Stomach (tissue), 4 donors: ENCODE measurements at regions not wholly inside any gene's neighbourhood (a gene's known extent, or its start where the extent isn't known, plus 50 kb on each side); places are given as distances from the start of the nearest gene placed in this dataset.

Experiments used
- POLR2A ChIP-seq, 4 donors: fragments of 450-650 bp; IDR thresholded peaks; one replicate each; pipeline ENCODE4 v1.6.1; 2016; ENCODE audit warnings: antibody characterized with exemption in 4 of 4, control low read depth in 2 of 4, mild to moderate bottlenecking in 1 of 4, moderate library complexity in 1 of 4
- POLR2AphosphoS5 ChIP-seq, 3 donors: sonication (generic); formaldehyde crosslinking; IDR thresholded peaks; one replicate each; pipeline ENCODE4 v1.6.1; 2016; ENCODE audit warnings: antibody characterized with exemption in 3 of 3
- TF ChIP-seq, protein P1 (sequence below), 7 experiments: fragments of 450-650 bp in 4 of 7; fragments of 200-600 bp in 3 of 7; sonication (generic) in 3 of 7; IDR thresholded peaks; one replicate each; pipeline ENCODE4 v1.5.1; 2016 to 2019; ENCODE audit warnings: antibody characterized with exemption in 7 of 7, control low read depth in 2 of 7, mild to moderate bottlenecking in 1 of 7

DNA sequence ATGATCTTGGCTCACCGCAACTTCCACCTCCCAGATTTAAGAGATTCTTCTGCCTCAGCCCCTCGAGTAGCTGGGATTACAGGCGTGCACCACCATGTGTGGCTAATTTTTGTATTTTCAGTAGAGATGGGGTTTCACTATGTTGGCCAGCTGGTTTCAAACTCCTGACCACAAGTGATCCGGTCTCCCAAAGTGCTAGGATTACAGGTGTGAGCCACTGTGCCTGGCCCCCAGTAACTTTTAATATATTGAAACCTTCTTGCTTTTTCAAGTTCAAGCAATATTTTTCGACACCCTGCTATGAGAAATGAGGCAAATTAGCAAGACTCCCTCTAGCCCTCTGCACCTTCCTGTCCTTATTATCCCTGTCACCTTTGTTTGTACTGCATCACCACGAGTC lies 144.0 kb downstream of the EVX1 start:
- TF ChIP-seq, protein P1, sequence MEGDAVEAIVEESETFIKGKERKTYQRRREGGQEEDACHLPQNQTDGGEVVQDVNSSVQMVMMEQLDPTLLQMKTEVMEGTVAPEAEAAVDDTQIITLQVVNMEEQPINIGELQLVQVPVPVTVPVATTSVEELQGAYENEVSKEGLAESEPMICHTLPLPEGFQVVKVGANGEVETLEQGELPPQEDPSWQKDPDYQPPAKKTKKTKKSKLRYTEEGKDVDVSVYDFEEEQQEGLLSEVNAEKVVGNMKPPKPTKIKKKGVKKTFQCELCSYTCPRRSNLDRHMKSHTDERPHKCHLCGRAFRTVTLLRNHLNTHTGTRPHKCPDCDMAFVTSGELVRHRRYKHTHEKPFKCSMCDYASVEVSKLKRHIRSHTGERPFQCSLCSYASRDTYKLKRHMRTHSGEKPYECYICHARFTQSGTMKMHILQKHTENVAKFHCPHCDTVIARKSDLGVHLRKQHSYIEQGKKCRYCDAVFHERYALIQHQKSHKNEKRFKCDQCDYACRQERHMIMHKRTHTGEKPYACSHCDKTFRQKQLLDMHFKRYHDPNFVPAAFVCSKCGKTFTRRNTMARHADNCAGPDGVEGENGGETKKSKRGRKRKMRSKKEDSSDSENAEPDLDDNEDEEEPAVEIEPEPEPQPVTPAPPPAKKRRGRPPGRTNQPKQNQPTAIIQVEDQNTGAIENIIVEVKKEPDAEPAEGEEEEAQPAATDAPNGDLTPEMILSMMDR (IDR thresholded peaks at IDR 0.05) = no peak
- no peak for TF ChIP-seq POLR2A (IDR thresholded peaks at IDR 0.05)
- no peak for TF ChIP-seq POLR2AphosphoS5 (IDR thresholded peaks at IDR 0.05)
